22Rv1 (cell line): ENCODE measurements at regions not wholly inside any gene's neighbourhood (a gene's known extent, or its start where the extent isn't known, plus 50 kb on each side); places are given as distances from the start of the nearest gene placed in this dataset.

Source experiments
- H3K27ac ChIP-seq: fragments of 450-650 bp; 2 replicates; pipeline ENCODE4 v1.5.1; 2017
- ZFX ChIP-seq: fragments of 450-650 bp; IDR thresholded peaks from 2 replicates; pipeline ENCODE4 v1.6.1; 2017; ENCODE audit warnings: antibody characterized with exemption, borderline replicate concordance
- TF ChIP-seq, protein P1 (sequence below): fragments of 450-650 bp; IDR thresholded peaks from 2 replicates; pipeline ENCODE4 v1.5.1; 2017; ENCODE audit warnings: mild to moderate bottlenecking

DNA sequence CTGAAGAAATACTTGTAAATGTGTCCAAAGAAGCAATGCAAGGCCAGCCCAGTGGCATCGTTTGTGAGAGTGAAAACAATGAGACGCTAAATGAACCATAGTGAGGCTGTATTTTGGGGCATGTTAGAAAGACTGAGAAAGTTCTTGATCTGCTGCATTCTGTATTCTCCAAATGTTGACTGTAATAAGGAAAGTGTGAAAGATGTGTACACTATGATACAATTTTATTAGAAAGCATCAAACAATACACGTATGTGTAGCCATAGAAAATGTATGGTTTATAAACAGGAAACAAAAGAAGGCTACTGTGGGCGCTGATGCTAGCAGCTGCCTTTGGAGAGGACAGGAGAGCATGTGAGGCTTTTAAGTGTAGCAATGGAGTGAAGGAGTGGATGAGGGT, 233.5 kb upstream of the E2F8 start:
- no peak overlapping the region for H3K27ac ChIP-seq
- TF ChIP-seq ZFX, result no peak
- TF ChIP-seq, protein P1, sequence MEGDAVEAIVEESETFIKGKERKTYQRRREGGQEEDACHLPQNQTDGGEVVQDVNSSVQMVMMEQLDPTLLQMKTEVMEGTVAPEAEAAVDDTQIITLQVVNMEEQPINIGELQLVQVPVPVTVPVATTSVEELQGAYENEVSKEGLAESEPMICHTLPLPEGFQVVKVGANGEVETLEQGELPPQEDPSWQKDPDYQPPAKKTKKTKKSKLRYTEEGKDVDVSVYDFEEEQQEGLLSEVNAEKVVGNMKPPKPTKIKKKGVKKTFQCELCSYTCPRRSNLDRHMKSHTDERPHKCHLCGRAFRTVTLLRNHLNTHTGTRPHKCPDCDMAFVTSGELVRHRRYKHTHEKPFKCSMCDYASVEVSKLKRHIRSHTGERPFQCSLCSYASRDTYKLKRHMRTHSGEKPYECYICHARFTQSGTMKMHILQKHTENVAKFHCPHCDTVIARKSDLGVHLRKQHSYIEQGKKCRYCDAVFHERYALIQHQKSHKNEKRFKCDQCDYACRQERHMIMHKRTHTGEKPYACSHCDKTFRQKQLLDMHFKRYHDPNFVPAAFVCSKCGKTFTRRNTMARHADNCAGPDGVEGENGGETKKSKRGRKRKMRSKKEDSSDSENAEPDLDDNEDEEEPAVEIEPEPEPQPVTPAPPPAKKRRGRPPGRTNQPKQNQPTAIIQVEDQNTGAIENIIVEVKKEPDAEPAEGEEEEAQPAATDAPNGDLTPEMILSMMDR, result no peak

DNA sequence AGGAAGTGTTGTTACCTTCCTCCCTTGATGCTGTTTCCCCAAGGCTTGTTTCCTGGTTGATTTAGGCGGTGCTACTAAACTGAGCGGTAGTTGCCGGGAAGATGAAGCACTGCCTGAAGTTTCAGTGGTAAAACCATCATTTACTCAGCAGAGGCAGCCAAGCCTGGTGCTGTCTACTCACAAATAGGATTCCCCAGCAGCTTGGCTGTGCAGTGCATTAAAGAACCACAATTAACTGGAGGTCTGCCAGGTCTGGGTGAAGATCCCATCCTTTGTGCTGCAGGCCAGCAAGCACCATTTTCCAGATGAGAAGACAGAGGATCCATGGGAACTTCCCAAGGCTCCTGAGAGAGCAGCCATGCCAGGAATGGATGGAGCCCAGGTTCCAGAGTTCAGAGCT, 231.9 kb upstream of the E2F8 start:
- TF ChIP-seq, protein P1, result no peak
- TF ChIP-seq ZFX, result no peak

DNA sequence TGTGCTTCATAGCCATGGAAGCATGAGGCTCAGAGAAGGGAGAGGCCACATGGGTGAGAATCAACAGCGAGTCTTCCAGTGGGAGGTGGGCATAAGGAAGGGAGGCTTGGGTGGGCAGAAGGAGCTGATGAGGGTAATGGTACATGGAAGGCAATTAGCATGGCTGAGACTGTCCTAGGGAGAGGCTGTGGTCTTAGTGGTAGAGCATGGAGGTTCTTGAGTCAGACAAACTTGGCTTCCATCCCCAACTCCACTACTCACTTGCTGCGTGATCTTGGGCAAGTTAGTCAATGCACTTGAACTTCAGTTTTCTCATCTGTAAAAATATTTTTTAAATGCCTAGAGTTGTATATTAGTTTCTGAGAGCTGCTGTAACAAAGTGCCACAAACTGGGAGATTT, 227.2 kb upstream of the E2F8 start:
- no peak overlapping the region for H3K27ac ChIP-seq
- TF ChIP-seq, protein P1, result no peak
- no peak for TF ChIP-seq ZFX

More for the DNA sequence above, 231.9 kb upstream of the E2F8 start:
- no peak overlapping the region for H3K27ac ChIP-seq

DNA sequence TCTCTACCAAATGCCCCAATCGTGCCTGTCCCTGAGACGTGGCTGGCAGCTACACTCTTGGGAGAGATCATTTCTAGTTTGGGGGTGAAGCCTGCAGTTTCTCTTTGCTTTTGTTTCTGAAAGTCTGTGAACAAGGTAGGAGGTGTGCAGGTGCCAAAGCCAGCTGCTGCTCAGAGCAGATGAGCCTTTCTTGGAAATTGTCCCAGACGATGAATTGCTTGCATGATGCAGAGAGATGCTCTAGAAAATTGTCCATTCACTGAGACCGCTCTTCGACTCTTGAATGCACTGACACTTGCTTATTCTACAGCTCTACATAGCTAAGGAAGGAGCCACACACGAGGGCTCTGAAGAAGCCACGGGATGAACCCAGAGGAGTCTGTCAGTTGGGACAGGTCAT, 225.6 kb upstream of the E2F8 start:
- no peak overlapping the region for H3K27ac ChIP-seq
- TF ChIP-seq, protein P1, result no peak
- TF ChIP-seq ZFX, result no peak

DNA sequence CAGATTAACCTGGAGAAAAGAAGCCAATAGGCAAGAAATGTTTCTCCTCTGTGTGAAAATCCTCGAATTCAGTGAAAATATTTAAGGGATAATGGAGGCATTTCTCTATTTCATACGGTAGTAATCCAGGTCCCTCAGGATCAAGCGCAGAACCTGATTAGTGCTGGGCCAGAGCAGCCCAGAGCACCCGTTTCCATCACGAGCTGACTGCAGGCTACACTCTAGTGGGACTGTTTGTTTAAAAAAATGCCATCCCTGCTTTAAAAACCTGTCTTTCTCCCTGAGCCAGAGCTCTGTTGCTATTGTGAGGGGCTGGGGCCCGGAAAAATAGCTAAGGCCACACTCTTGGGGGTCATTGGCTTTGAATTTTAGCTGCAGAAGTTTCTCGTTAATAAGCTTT, 223.2 kb upstream of the E2F8 start:
- no peak for TF ChIP-seq ZFX
- TF ChIP-seq, protein P1, result no peak

DNA sequence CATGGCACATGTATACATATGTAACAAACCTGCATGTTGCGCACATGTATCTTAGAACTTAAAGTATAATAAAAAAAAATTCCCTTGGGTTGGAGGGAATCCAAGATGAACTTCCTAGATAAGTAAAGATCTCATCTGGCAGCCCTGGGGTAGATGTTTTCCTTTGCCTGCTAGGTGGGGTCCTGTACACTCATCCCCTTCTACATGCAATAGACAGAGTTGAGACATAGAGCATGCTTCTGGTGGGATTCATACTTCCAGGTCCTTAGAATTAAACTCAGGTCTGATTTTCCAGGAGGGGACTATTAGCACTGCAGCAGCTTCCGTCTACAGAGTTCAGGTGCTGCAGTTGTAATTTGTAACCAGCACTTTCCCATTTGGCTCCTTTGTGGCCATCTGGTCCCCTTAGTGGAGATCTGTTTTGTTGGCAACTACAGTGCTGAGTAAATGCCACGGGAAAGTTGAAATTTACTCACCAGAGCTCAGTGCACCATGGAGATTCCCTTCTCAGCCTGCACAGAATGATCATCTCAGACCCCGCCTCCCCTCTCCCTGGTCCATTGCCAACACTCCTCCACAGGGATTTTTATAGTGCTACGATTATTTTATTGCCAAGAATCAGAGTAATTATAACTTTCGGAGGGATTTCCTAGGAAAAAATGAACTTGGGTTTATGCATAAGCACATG, 220.1 kb upstream of the E2F8 start:
- TF ChIP-seq, protein P1, result no peak
- no peak for TF ChIP-seq ZFX
- no peak overlapping the region for H3K27ac ChIP-seq

More for the DNA sequence above, 223.2 kb upstream of the E2F8 start:
- no peak overlapping the region for H3K27ac ChIP-seq

DNA sequence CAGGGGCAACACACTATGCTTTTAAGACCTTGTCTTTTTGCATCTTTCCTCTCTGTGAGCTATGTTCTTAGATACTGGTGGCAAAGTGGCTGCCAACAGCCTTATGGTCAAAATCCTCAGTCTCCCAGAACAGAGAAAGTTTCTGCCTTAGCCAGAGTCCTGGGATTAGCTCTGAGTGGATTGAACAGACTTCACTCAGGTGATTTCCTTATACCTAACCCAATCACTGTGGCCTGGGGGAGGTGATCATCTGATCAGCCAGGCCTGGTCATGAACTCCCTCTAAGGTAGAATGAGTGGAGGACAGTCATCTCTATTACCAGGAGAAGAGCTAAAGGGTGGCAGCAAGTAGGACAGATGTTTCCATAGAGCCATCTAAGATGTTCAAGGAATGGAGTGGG, 218.5 kb upstream of the E2F8 start:
- no peak for TF ChIP-seq ZFX
- TF ChIP-seq, protein P1, result no peak
- no peak overlapping the region for H3K27ac ChIP-seq
